GM08714 (cell line): ENCODE measurements at regions not wholly inside any gene's neighbourhood (a gene's known extent, or its start where the extent isn't known, plus 50 kb on each side); places are given as distances from the start of the nearest gene placed in this dataset.

Experiments
- H3K4me3 ChIP-seq: fragments of 200-500 bp; sonication (Bioruptor generic); 2 replicates; pipeline ENCODE4 v1.5.1; 2014; ENCODE audit warnings: mild to moderate bottlenecking, low read length, inconsistent platforms
- ZNF274 ChIP-seq: IDR thresholded peaks from 2 replicates; pipeline ENCODE4 v1.6.1; 2012; ENCODE audit warnings: mild to moderate bottlenecking, low read depth, low read length

GRCh38 chr13:99698010-99698815 is 196.9 kb downstream of the TM9SF2 start:
- no peak for TF ChIP-seq ZNF274
- no peak overlapping the region for H3K4me3 ChIP-seq

GRCh38 chr13:99695857-99696256 is 194.6 kb downstream of the TM9SF2 start:
- TF ChIP-seq ZNF274: no peak
- no peak overlapping the region for H3K4me3 ChIP-seq

DNA sequence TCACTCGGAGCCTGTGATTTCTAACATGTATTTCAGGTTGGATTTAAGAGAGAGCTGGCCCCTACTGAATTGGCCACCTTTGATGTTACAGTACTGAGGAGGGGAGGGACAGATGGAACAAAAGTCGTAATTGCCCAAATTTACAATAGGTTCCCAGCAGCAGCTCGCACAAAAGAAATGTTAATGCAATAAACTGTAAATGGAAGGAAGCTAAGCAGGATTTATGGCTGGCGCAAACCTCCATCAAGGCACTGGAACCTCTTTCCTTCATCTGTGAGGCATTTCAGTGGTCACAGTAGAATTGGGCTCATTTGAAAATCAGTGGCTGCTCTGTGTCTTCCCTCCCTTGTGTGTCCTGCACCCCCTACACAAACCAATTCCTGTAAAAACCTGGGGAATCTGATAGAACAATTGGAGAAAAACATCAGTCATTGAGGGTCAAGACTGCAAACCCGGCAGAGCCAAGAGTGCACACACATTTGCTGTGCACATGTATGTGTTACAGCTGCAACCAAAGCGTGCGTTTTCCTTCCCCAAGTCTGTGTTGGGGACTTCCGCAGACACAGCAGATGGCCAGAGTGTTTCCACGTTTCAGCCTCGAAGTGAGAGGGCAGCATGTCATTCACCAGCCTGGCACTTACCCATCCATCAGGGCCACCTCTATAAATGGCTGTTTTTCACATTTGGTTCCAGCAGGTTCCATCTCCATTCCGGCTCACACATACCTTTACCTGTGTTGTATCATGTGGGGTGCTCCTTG is 192.8 kb downstream of the TM9SF2 start:
- H3K4me3 ChIP-seq: no peak overlapping the region
- no peak for TF ChIP-seq ZNF274

GRCh38 chr13:99693351-99693750 is 192.1 kb downstream of the TM9SF2 start:
- no peak overlapping the region for H3K4me3 ChIP-seq
- no peak for TF ChIP-seq ZNF274

DNA sequence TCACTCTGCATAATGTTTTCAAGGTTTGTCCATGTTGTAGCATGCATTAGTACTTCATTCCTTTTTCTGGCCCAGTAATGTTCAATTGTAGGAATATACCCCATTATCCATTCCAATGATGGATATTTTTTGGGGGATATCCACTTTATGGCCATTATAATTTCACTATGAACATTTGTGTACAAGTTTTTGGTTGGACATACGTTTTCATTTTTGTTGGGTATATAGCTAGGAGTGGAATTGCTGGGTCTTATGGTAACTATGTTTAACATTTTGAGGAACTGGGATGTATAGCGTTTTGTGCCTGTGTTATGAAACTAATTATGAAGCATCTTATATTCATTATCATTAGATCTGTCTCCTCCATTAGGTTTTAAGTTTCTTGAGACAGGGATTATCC is 191.6 kb downstream of the TM9SF2 start:
- no peak for TF ChIP-seq ZNF274
- no peak overlapping the region for H3K4me3 ChIP-seq

DNA sequence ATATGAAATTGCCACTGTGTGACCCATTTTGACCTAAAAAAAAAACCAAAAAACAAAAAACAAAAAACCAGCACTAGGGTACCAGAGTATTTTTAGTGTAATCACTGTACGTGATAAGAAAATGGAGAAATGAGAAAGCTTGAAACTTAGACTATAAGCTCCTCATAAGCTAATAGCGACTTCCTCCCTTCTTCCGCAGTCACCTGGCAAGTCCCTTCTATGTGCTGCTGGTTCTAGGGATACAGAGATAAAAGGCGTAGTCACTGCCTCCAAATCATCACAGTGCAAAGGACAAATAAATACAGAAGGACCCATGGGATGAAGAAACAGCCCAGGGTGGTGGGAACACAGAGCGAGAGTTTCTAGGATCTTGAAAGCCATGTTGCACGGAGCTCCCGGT is 190.3 kb downstream of the TM9SF2 start:
- no peak overlapping the region for H3K4me3 ChIP-seq
- TF ChIP-seq ZNF274: no peak

DNA sequence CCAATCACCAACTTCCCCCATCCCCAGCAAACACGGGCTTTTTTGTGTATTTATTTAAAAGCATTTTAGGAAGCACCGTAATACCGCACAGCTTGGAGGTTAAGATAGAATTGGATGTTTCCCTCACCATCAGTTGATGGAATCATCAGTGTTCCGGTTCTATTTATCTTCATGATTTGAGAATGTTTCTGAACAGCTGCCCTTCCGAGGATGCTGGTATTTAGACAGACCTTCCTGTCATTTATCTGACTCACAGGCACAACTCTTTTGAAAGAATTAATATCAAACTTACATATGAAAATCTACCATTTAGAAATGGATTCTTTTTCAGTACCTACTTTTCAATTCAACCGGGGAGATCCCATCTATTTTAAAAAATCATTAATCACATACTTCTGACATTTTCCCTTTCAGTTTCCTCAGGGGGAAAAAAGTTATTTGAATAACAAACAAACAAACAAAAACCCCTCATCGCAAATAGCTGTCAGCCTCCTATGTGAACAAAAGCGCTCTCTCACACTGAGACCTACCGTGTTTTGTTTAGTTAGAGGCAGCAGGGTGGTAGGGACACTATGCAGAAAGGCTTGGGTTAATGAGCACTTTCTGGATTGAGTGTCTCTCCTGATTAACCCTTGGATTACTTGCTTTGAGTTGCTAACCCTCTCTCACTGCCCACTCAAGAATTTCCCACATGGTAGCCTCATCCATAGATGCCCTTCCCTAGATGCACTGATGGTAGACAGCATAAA is 189.3 kb downstream of the TM9SF2 start:
- H3K4me3 ChIP-seq: no peak overlapping the region
- TF ChIP-seq ZNF274: no peak

- H3K4me3 ChIP-seq: no peak overlapping the region
- TF ChIP-seq ZNF274: no peak
These were observed 188.7 kb downstream of the TM9SF2 start for GRCh38 chr13:99689955-99690354.

- no peak for TF ChIP-seq ZNF274
- H3K4me3 ChIP-seq: no peak overlapping the region
These were observed 187.5 kb downstream of the TM9SF2 start for GRCh38 chr13:99688776-99689175.

GRCh38 chr13:99687723-99688397 is 186.6 kb downstream of the TM9SF2 start:
- TF ChIP-seq ZNF274: no peak
- no peak overlapping the region for H3K4me3 ChIP-seq

GRCh38 chr13:99686944-99687411 is 185.7 kb downstream of the TM9SF2 start:
- TF ChIP-seq ZNF274: no peak
- no peak overlapping the region for H3K4me3 ChIP-seq

DNA sequence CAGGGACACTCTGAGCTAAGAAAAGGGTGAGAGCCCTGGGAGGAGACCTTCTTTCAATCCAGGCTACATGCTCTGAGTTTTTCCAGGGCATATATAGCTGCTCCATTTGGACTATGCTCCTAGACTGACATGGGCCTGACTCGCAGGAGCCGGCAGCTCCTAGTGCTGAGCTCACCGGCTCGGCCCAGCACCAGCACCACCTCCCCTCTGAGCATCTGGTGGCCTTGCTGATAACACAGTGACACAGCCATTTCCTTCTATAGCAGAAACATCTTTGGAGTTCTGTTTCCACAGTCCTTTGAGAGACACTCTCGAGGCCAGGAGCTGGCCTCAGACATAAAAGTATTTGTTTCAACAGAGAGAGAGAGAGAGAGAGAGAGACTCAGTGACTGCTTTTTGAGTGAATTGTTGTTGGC is 184.9 kb downstream of the TM9SF2 start:
- no peak for TF ChIP-seq ZNF274
- no peak overlapping the region for H3K4me3 ChIP-seq

DNA sequence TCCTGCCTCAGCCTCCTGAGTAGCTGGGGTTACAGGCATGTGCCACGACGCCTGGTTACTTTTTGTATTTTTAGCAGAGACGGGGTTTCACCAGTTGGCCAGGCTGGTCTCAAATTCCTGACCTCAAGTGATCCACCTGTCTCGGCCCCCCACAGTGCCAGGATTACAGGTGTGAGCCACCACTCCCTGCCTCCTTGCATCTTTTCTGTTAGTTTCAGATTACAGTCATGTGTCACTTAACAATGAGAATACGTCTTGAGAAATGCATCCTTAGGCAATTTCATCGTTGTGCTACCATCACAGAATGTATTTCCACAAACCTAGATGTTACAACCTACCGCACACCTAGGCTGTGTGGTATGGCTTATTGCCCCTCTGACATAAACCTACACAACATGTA is 180.4 kb downstream of the TM9SF2 start:
- no peak overlapping the region for H3K4me3 ChIP-seq
- no peak for TF ChIP-seq ZNF274

DNA sequence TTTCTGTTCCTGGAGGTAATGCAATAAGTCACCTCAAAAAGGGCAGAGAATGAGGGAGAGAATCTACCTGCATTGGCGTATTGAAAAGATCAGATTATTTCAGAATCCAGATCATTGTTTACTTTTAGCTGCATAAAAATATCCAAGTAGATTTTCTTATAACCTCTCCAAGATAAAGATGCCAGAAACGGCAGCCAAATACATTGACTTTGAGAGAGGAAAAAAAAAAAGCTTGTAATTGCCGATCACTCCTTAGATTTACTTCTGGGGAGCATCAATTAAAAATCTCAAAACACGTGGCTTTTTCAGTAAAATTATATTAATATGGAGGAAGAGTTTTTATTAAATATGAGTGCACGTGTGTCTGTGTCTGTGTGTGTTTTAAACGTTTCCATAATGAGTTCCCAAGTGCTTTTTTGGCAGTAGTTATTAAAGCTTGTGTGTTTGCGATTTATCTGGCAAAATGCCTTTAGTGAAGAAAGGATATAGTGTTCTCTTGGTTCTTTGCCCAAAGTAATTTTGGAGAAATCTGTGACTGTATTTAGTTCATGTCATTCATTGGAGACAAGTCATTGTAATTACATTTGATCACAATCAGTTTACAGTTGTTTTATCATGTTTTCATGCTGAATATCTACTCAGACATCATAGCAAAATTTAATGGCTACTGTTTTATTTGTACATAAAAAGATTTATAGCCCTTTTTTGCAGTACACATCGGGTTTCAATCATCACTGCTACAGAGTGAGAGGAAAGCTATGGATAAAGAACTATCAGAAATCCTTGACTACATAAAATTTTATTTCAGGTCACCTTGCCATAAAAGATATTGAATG is 176.1 kb downstream of the TM9SF2 start:
- no peak overlapping the region for H3K4me3 ChIP-seq
- TF ChIP-seq ZNF274: no peak
